ENCODE measurements at regions not wholly inside any gene's neighbourhood (a gene's known extent, or its start where the extent isn't known, plus 50 kb on each side); places are given as distances from the start of the nearest gene placed in this dataset.
"Not testable (repeated sequence)": the region's sequence is repeated elsewhere in the genome, so short reads cannot be mapped to it uniquely, and the experiment has no call there.

DNA sequence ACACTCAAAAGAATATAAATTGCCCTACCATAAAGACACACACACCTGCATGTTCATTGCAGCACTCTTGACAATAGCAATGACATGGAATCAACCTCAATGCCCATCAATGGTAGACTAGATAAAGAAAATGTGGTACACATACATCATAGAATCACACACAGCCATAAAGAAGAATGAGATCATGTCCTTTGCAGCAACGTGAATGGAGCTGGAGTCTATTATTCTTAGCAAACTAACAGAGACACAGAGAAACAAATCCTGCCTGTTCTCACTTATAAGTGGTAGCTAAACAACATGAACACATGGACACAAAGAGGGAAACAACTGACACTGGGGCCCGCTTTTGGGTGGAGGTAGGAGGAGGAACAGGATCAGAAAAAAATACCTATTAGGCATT, 2062.2 kb upstream of the CDH6 start:
- CTCF ChIA-PET: no interaction called here
- POLR2A ChIA-PET: no interaction called here

DNA sequence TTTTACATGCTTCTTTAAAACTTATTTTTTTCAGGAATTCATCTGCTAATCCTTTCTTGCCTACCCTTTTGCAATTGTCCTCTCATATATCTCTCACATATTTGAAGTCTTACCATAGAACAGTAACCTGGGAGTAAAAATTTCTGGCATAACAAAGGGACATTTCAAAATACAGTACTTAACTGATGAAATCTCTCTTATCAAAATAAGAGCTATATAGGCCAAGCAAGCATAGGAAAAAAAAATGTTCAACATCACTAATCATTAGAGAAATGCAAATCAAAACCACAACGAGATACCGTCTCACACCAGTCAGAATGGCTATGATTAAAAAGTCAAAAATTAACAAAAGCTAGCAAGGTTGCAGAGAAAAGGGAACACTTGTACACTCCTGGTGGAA, 2062.7 kb upstream of the CDH6 start:
- H3K27me3 ChIP-seq (ENCODE audit: control insufficient read depth, insufficient read depth, low read length): no peaks in the 10 kb centered on the region
- TF ChIP-seq, protein P1, sequence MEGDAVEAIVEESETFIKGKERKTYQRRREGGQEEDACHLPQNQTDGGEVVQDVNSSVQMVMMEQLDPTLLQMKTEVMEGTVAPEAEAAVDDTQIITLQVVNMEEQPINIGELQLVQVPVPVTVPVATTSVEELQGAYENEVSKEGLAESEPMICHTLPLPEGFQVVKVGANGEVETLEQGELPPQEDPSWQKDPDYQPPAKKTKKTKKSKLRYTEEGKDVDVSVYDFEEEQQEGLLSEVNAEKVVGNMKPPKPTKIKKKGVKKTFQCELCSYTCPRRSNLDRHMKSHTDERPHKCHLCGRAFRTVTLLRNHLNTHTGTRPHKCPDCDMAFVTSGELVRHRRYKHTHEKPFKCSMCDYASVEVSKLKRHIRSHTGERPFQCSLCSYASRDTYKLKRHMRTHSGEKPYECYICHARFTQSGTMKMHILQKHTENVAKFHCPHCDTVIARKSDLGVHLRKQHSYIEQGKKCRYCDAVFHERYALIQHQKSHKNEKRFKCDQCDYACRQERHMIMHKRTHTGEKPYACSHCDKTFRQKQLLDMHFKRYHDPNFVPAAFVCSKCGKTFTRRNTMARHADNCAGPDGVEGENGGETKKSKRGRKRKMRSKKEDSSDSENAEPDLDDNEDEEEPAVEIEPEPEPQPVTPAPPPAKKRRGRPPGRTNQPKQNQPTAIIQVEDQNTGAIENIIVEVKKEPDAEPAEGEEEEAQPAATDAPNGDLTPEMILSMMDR (IDR thresholded peaks at IDR 0.05; ENCODE audit: low read depth, low read length): no peak
- ChIA-PET CTCF (no interaction called here), POLR2A (no interaction called here)
- H3K9me3 ChIP-seq (ENCODE audit: control insufficient read depth, insufficient read depth, low read length): peaks cover 11% of the 10 kb centered on the region
- H3K4me3 ChIP-seq (ENCODE audit: low read depth, low read length): no peak overlapping the region
- no peak for DNase-seq (ENCODE audit: low read depth, low spot score)
- H3K27ac ChIP-seq (ENCODE audit: low read depth, low read length): no peak overlapping the region

More for the DNA sequence above, 2062.2 kb upstream of the CDH6 start:
- TF ChIP-seq, protein P1 (IDR thresholded peaks at IDR 0.05; ENCODE audit: low read depth, low read length): no peak
- no peak for DNase-seq (ENCODE audit: low read depth, low spot score)
- no peak overlapping the region for H3K27ac ChIP-seq (ENCODE audit: low read depth, low read length)
- no peak overlapping the region for H3K4me3 ChIP-seq (ENCODE audit: low read depth, low read length)
- H3K27me3 ChIP-seq (ENCODE audit: control insufficient read depth, insufficient read depth, low read length): no peaks in the 10 kb centered on the region
- peaks cover 11% of the 10 kb centered on the region for H3K9me3 ChIP-seq (ENCODE audit: control insufficient read depth, insufficient read depth, low read length)

DNA sequence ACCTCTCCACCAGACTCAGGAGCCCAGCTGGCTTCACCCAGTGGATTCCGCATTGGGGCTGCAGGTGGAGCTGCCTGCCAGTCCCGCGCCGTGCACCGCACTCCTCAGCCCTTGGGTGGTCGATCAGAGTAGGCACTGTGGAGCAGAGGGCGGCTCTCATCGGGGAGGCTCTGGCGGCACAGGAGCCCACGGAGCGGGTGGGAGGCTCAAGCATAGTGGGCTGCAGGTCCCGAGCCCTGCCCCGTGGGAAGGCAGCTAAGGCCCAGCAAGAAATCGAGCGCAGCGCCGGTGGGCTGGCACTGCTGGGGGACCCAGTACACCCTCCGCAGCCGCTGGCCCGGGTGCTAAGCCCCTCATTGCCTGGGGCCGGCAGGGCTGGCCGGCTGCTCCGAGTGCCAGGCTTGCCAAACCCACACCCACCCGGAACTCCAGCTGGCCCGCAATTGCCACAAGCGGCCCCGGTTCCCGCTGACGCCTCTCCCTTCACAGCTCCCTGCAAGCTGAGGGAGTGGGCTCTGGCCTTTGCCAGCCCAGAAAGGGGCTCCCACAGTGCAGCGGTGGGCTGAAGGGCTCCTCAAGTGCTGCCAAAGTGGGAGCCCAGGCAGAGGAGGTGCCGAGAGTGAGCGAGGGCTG, 2065.8 kb upstream of the CDH6 start:
- H3K27ac ChIP-seq (ENCODE audit: low read depth, low read length); H3K27me3 ChIP-seq (ENCODE audit: control insufficient read depth, insufficient read depth, low read length); DNase-seq (ENCODE audit: low read depth, low spot score); CTCF ChIA-PET; H3K4me3 ChIP-seq (ENCODE audit: low read depth, low read length): not testable (repeated sequence)
- POLR2A ChIA-PET: interaction anchor here (0.5 kb wide), 1 partner anchor 13 kb away, joined by 3 read pairs; no protein-coding TSS in a partner anchor
- peaks cover 11% of the 10 kb centered on the region for H3K9me3 ChIP-seq (ENCODE audit: control insufficient read depth, insufficient read depth, low read length)

DNA sequence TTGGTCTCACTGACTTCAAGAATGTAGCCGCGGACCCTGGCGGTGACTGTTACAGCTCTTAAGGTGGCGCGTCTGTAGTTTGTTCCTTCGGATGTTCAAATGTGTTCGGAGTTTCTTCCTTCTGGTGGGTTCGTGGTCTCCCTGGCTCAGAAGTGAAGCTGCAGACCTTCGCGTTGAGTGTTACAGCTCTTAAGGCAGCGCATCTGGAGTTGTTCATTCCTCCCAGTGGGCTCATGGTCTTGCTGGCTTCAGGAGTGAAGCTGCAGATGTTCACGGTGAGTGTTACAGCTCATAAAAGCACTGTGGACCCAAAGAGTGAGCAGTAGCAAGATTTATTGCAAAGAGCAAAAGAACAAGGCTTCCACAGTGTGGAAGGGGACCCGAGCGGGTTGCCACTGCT, 2067.0 kb upstream of the CDH6 start:
- peaks cover 11% of the 10 kb centered on the region for H3K9me3 ChIP-seq (ENCODE audit: control insufficient read depth, insufficient read depth, low read length)
- H3K27ac ChIP-seq (ENCODE audit: low read depth, low read length); DNase-seq (ENCODE audit: low read depth, low spot score); CTCF ChIA-PET; H3K4me3 ChIP-seq (ENCODE audit: low read depth, low read length); POLR2A ChIA-PET; H3K27me3 ChIP-seq (ENCODE audit: control insufficient read depth, insufficient read depth, low read length): not testable (repeated sequence)

DNA sequence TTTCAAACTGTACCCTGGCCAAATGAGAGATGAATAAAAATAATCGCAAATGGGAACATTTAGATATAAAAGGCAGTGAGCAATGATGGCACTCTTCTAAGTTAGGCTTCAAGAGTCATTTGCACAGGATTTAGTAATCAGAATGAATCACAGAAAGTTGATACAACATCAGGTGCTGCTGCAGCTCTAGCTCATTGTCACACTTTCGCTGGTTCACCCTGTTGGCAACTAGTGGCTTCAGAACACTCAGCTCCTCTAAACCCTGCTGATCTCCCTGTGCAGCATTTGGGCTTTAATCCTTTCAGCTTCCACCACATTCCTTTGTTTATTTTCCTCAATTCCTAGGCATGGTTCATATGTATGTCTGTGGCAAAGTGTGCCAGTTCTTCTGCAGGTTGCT, 2071.2 kb upstream of the CDH6 start:
- CTCF ChIA-PET: no interaction called here
- no peak overlapping the region for H3K27ac ChIP-seq (ENCODE audit: low read depth, low read length)
- POLR2A ChIA-PET: no interaction called here
- H3K27me3 ChIP-seq (ENCODE audit: control insufficient read depth, insufficient read depth, low read length): no peaks in the 10 kb centered on the region
- TF ChIP-seq, protein P1 (IDR thresholded peaks at IDR 0.05; ENCODE audit: low read depth, low read length): no peak
- H3K9me3 ChIP-seq (ENCODE audit: control insufficient read depth, insufficient read depth, low read length): peaks cover under 1% of the 10 kb centered on the region
- H3K4me3 ChIP-seq (ENCODE audit: low read depth, low read length): no peak overlapping the region
- DNase-seq (ENCODE audit: low read depth, low spot score): no peak

DNA sequence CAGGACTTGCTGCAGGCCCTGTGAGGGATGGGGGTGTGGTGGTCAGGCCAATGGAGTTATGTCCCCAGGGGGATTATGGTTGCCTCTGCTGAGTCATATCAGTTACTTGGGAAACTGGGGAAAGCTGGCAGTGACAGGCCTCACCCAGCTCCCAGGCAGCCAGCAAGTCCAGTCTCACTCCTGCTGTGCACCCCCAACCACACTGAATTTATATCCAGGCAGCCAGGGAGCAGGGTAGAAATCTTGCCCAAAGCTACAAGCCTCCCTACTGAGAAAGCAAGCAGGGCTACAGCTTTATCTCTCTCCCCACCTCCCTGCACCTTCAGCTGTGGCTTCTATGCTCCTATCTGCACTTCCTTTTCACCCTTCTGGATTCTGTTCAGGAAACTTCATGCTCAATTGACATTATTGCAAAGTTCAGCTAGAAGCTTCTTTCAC, 2076.0 kb upstream of the CDH9 start:
- ChIA-PET CTCF (no interaction called here), POLR2A (no interaction called here)
- no peak overlapping the region for H3K27ac ChIP-seq (ENCODE audit: low read depth, low read length)
- H3K27me3 ChIP-seq (ENCODE audit: control insufficient read depth, insufficient read depth, low read length): no peaks in the 10 kb centered on the region
- TF ChIP-seq, protein P1 (IDR thresholded peaks at IDR 0.05; ENCODE audit: low read depth, low read length): no peak
- H3K9me3 ChIP-seq (ENCODE audit: control insufficient read depth, insufficient read depth, low read length): no peaks in the 10 kb centered on the region; the same call in 1 of the 2 replicates
- DNase-seq (ENCODE audit: low read depth, low spot score): no peak
- no peak overlapping the region for H3K4me3 ChIP-seq (ENCODE audit: low read depth, low read length)
